Smooth muscle cell (in vitro differentiated cells): ENCODE measurements at regions not wholly inside any gene's neighbourhood (a gene's known extent, or its start where the extent isn't known, plus 50 kb on each side); places are given as distances from the start of the nearest gene placed in this dataset.

ENCODE experiments used
- DNase-seq: peaks from one replicate; lab custom pipeline; 2025; ENCODE audit not compliant: unreplicated experiment; lab: John Stamatoyannopoulos, UW
- H2AFZ ChIP-seq: fragments of 200-600 bp; sonication (generic); 2 replicates; pipeline ENCODE4 v1.6.0; 2016; ENCODE audit warnings: antibody characterized with exemption, low read depth, mild to moderate bottlenecking
- H3F3A ChIP-seq: fragments of 200-600 bp; sonication (generic); 2 replicates; pipeline ENCODE4 v1.6.0; 2017; ENCODE audit warnings: antibody characterized with exemption, low read depth
- H3K27ac ChIP-seq: fragments of 200-600 bp; sonication (generic); 2 replicates; pipeline ENCODE4 v1.5.1; 2016; ENCODE audit warnings: low read depth, mild to moderate bottlenecking
- H3K27me3 ChIP-seq: fragments of 200-600 bp; sonication (generic); 2 replicates; pipeline ENCODE4 v1.6.1; 2016; ENCODE audit warnings: low read depth, mild to moderate bottlenecking
- H3K36me3 ChIP-seq: fragments of 200-600 bp; sonication (generic); 2 replicates; pipeline ENCODE4 v1.5.1; 2016; ENCODE audit warnings: low read depth
- H3K4me1 ChIP-seq: fragments of 200-600 bp; sonication (generic); 2 replicates; pipeline ENCODE4 v1.5.1; 2016; ENCODE audit warnings: low read depth
- H3K4me2 ChIP-seq: fragments of 200-600 bp; sonication (generic); 2 replicates; pipeline ENCODE4 v1.6.0; 2016; ENCODE audit warnings: mild to moderate bottlenecking
- H3K4me3 ChIP-seq: fragments of 200-600 bp; sonication (generic); 2 replicates; pipeline ENCODE4 v1.5.1; 2016; ENCODE audit warnings: mild to moderate bottlenecking
- H3K79me2 ChIP-seq: fragments of 200-600 bp; sonication (generic); 2 replicates; pipeline ENCODE4 v1.6.0; 2016; ENCODE audit warnings: low read depth, mild to moderate bottlenecking
- H3K9ac ChIP-seq: fragments of 200-600 bp; sonication (generic); 2 replicates; pipeline ENCODE4 v1.6.0; 2016; ENCODE audit warnings: low read depth
- H3K9me3 ChIP-seq: fragments of 200-600 bp; sonication (generic); replicated peaks from 2 replicates; pipeline ENCODE4 v1.5.1; 2016; ENCODE audit warnings: low read depth
- H4K20me1 ChIP-seq: fragments of 200-600 bp; sonication (generic); 2 replicates; pipeline ENCODE4 v1.6.0; 2016; ENCODE audit warnings: low read depth
- WGBS: methylation state at CpG from one replicate; pipeline ENCODE4 v1.1.7; 2016; ENCODE audit warnings: low lambda C conversion rate; 5-methylcytosine and 5-hydroxymethylcytosine counted together
- TF ChIP-seq, protein P1 (sequence below): fragments of 200-600 bp; sonication (generic); IDR thresholded peaks from 2 replicates; pipeline ENCODE4 v1.5.1; 2017; ENCODE audit warnings: borderline replicate concordance, mild to moderate bottlenecking, antibody characterized with exemption; ENCODE audit not compliant: insufficient read depth, poor library complexity, severe bottlenecking

DNA sequence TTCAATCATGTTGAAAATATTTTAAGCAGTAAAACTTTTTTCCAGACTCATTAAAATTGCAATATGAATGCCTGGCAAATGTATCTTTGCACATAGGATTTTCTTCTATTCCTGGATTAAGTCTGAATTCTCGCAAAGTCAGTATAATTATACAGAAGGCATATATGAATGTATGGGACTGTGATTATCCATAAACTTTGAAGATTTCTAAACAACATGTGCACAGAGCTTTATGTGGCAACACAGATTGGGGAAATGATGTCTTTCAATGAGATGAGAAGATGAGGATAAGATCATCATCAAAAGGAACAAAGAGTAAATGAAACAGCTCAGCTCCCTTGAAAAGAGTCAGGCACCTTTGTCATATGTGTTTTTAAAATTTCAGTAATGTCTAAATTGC is 635.3 kb downstream of the CDH11 start:
- no peak overlapping the region for H2AFZ ChIP-seq
- 36% methylated on average over 1 of the region's 1 CpG for WGBS
- DNase-seq: no peak
- H3K27me3 ChIP-seq: no peaks in the 10 kb centered on the region
- H3K4me2 ChIP-seq: no peak overlapping the region
- H3K36me3 ChIP-seq: no peaks in the 10 kb centered on the region
- peak overlapping the region; percentile 58 for H3K27ac ChIP-seq
- H3K4me1 ChIP-seq: no peaks in the 10 kb centered on the region
- no peak overlapping the region for H3K4me3 ChIP-seq
- no peaks in the 10 kb centered on the region for H4K20me1 ChIP-seq
- H3K9ac ChIP-seq: no peak overlapping the region
- TF ChIP-seq, protein P1, sequence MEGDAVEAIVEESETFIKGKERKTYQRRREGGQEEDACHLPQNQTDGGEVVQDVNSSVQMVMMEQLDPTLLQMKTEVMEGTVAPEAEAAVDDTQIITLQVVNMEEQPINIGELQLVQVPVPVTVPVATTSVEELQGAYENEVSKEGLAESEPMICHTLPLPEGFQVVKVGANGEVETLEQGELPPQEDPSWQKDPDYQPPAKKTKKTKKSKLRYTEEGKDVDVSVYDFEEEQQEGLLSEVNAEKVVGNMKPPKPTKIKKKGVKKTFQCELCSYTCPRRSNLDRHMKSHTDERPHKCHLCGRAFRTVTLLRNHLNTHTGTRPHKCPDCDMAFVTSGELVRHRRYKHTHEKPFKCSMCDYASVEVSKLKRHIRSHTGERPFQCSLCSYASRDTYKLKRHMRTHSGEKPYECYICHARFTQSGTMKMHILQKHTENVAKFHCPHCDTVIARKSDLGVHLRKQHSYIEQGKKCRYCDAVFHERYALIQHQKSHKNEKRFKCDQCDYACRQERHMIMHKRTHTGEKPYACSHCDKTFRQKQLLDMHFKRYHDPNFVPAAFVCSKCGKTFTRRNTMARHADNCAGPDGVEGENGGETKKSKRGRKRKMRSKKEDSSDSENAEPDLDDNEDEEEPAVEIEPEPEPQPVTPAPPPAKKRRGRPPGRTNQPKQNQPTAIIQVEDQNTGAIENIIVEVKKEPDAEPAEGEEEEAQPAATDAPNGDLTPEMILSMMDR: no peak
- no peaks in the 10 kb centered on the region for H3F3A ChIP-seq
- no peaks in the 10 kb centered on the region for H3K79me2 ChIP-seq
- H3K9me3 ChIP-seq: no peaks in the 10 kb centered on the region

DNA sequence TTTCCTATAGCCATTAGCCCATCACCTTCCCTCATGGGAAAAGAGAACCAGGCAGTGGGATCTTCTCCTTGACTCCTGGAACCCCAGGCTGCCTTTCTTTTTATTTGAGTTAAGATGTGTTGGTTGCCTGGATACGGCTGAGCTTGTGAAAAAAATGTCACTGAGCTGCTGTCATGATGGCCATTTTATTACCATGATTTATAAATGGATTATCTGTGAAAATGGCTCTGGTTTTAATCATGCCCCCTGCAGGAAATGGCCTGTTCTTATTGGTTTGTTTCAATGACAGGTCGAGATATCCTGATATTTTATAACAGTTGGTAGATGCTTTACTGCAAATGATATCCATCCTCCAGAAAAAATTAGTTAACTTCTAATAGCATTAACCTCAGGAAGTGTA is 640.4 kb downstream of the CDH11 start:
- TF ChIP-seq, protein P1: no peak
- 38% methylated on average over 2 of the region's 2 CpGs for WGBS
- Histone ChIP-seq H3K27me3 (no peaks in the 10 kb centered on the region), H2AFZ (no peak overlapping the region), H3K79me2 (no peaks in the 10 kb centered on the region), H3K4me3 (no peak overlapping the region), H3F3A (no peaks in the 10 kb centered on the region), H4K20me1 (no peaks in the 10 kb centered on the region), H3K27ac (peak overlapping the region; percentile 63), H3K4me1 (no peaks in the 10 kb centered on the region), H3K9ac (no peak overlapping the region), H3K4me2 (no peak overlapping the region), H3K9me3 (no peaks in the 10 kb centered on the region), H3K36me3 (no peaks in the 10 kb centered on the region)
- DNase-seq: no peak

DNA sequence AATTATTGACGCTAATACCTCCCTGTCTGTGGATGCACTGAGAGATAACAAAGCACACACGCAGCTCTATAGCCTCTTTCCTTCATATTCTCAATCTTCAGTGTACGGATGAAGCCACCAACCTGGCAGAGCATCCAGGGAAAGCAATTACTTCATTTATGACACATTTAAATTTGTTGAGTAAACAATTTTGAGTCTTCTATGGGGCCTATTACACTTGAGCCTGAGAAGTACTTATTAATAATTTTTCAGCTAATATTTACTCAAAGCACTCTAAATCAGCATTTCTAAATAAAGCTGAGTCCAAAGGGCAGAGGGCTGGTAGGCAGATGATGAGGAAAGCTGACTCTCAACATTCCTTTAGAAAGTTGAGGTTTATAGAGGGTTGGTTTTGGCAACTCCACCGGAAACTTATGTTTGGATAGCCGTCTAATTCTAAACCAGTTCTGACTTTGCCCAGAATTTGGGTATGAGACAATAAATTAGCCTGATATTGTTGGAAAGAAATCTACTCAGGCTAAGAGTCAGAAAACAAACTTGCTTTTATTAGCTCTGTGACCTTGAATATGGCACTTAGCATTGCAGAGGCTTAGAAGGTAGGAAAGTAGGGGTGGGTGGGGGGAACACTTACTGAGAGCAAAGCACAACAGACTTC is 643.5 kb downstream of the CDH11 start:
- Histone ChIP-seq H3K9me3 (no peaks in the 10 kb centered on the region), H3F3A (no peaks in the 10 kb centered on the region), H3K4me1 (no peaks in the 10 kb centered on the region), H3K9ac (no peak overlapping the region), H4K20me1 (no peaks in the 10 kb centered on the region), H2AFZ (no peak overlapping the region), H3K27ac (peak overlapping the region; percentile 22), H3K27me3 (no peaks in the 10 kb centered on the region), H3K4me2 (peak overlapping the region; percentile 39), H3K4me3 (no peak overlapping the region), H3K36me3 (no peaks in the 10 kb centered on the region), H3K79me2 (no peaks in the 10 kb centered on the region)
- TF ChIP-seq, protein P1: no peak
- no peak for DNase-seq
- 53% methylated on average over 5 of the region's 5 CpGs for WGBS
